ENCODE measurements at regions not wholly inside any gene's neighbourhood (a gene's known extent, or its start where the extent isn't known, plus 50 kb on each side); places are given as distances from the start of the nearest gene placed in this dataset.
"Not testable (repeated sequence)": the region's sequence is repeated elsewhere in the genome, so short reads cannot be mapped to it uniquely, and the experiment has no call there.

DNA sequence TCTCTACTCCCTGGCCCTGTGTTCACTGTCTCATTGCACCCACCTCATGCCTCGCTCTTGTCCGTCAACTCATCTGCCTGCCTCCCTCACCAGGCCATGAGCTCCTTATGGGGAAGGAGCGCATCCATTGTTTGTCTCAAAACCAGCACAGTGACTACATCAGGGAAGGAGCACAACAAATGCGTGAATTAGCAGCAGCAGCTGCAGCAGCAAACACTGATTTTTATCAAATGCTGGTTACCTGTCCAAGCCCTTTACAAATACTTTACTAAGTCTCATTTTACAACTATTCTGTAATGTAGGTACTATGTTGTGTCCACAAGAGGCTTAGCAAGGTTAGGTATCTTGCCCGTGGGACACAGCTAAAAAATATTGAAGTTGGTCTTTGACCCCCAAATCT lies 85.9 kb upstream of the PLET1 start:
- Histone ChIP-seq H3K27me3 (ENCODE audit: insufficient read depth, low read depth) (no peaks in the 10 kb centered on the region), H3K36me3 (ENCODE audit: insufficient read depth) (no peaks in the 10 kb centered on the region), H3K27ac (no peak overlapping the region), H3K4me1 (ENCODE audit: low read depth, poor library complexity, severe bottlenecking) (no peaks in the 10 kb centered on the region), H3K9ac (no peak overlapping the region), H3K4me2 (no peak overlapping the region), H4K20me1 (ENCODE audit: insufficient read depth) (no peaks in the 10 kb centered on the region), H3K4me3 (IDR thresholded peaks at IDR 0.05; ENCODE audit: insufficient read depth, low read depth, low read length) (no peak overlapping the region), H2AFZ (ENCODE audit: low read depth) (no peak overlapping the region), H3K79me2 (ENCODE audit: insufficient read depth, low read depth) (no peaks in the 10 kb centered on the region)
- TF ChIP-seq, protein P1, sequence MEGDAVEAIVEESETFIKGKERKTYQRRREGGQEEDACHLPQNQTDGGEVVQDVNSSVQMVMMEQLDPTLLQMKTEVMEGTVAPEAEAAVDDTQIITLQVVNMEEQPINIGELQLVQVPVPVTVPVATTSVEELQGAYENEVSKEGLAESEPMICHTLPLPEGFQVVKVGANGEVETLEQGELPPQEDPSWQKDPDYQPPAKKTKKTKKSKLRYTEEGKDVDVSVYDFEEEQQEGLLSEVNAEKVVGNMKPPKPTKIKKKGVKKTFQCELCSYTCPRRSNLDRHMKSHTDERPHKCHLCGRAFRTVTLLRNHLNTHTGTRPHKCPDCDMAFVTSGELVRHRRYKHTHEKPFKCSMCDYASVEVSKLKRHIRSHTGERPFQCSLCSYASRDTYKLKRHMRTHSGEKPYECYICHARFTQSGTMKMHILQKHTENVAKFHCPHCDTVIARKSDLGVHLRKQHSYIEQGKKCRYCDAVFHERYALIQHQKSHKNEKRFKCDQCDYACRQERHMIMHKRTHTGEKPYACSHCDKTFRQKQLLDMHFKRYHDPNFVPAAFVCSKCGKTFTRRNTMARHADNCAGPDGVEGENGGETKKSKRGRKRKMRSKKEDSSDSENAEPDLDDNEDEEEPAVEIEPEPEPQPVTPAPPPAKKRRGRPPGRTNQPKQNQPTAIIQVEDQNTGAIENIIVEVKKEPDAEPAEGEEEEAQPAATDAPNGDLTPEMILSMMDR (conservative IDR thresholded peaks at IDR 0.05; ENCODE audit: low read depth, low read length), result no peak

DNA sequence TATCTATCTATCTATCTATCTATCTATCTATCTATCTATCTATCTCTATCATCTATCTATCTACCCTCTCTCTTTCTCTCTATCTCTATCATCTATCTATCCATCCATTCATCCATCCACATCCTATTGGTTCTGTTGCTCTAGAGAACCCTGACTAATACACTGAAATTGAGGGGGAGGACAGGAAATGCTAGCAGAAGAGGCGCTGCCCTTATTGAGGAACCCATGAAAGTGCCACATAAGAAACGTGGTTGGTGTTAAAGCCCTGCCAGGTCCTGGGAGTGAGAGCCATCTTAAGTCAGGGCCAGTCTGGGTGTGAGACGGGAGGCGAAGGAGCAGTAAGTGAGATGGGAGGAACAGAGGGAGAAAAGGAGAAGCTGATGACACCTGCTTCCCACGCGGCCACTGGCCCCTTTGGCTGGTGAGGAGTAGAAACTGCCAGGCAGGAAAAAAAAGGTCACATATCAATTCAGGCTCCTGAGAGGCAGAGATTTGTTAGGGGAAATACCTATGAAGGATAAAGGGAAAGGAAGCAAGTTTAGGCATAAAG lies 87.9 kb upstream of the PLET1 start:
- no peaks in the 10 kb centered on the region for H3K79me2 ChIP-seq (ENCODE audit: insufficient read depth, low read depth)
- no peaks in the 10 kb centered on the region for H3K36me3 ChIP-seq (ENCODE audit: insufficient read depth)
- no peak overlapping the region for H3K4me2 ChIP-seq
- no peaks in the 10 kb centered on the region for H4K20me1 ChIP-seq (ENCODE audit: insufficient read depth)
- no peak overlapping the region for H3K9ac ChIP-seq
- no peaks in the 10 kb centered on the region for H3K27me3 ChIP-seq (ENCODE audit: insufficient read depth, low read depth)
- H3K4me3 ChIP-seq (IDR thresholded peaks at IDR 0.05; ENCODE audit: insufficient read depth, low read depth, low read length), result no peak overlapping the region
- no peak overlapping the region for H3K27ac ChIP-seq
- H2AFZ ChIP-seq (ENCODE audit: low read depth), result no peak overlapping the region
- TF ChIP-seq, protein P1 (conservative IDR thresholded peaks at IDR 0.05; ENCODE audit: low read depth, low read length), result no peak
- H3K4me1 ChIP-seq (ENCODE audit: low read depth, poor library complexity, severe bottlenecking), result no peaks in the 10 kb centered on the region

GRCh38 chr11:112351423-112351822 lies 90.8 kb upstream of the PLET1 start:
- H2AFZ ChIP-seq (ENCODE audit: low read depth); H3K9ac ChIP-seq: not testable (repeated sequence)

DNA sequence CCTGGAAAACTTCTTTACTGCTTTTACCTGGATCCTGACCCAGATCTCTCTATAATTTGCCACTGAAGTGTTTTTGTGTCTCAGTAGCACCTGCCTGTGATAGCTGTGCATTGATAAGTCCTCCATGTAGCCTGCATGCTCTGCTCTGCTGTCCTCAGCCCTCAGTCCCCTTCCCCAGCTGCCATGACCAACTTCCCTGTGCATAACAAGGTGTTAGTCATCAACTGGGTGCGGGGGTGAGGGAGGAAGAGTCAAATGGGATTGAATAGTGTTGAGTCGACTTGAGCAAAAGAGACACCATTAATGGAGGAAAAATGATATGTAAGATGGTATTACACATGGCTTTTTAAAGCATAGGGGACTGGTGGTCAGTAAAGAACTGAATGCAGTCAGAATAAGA lies 92.2 kb upstream of the PLET1 start:
- H3K79me2 ChIP-seq (ENCODE audit: insufficient read depth, low read depth), result no peaks in the 10 kb centered on the region
- no peak overlapping the region for H3K4me3 ChIP-seq (IDR thresholded peaks at IDR 0.05; ENCODE audit: insufficient read depth, low read depth, low read length)
- no peaks in the 10 kb centered on the region for H3K27me3 ChIP-seq (ENCODE audit: insufficient read depth, low read depth)
- no peaks in the 10 kb centered on the region for H3K4me1 ChIP-seq (ENCODE audit: low read depth, poor library complexity, severe bottlenecking)
- H3K4me2 ChIP-seq, result no peak overlapping the region
- TF ChIP-seq, protein P1 (conservative IDR thresholded peaks at IDR 0.05; ENCODE audit: low read depth, low read length), result no peak
- H2AFZ ChIP-seq (ENCODE audit: low read depth), result no peak overlapping the region
- H3K27ac ChIP-seq, result no peak overlapping the region
- no peaks in the 10 kb centered on the region for H4K20me1 ChIP-seq (ENCODE audit: insufficient read depth)
- no peaks in the 10 kb centered on the region for H3K36me3 ChIP-seq (ENCODE audit: insufficient read depth)
- H3K9ac ChIP-seq, result no peak overlapping the region

More at GRCh38 chr11:112351423-112351822, 90.8 kb upstream of the PLET1 start:
- H3K4me2 ChIP-seq; H3K4me3 ChIP-seq (IDR thresholded peaks at IDR 0.05; ENCODE audit: insufficient read depth, low read depth, low read length); H3K36me3 ChIP-seq (ENCODE audit: insufficient read depth); H3K27me3 ChIP-seq (ENCODE audit: insufficient read depth, low read depth); H3K79me2 ChIP-seq (ENCODE audit: insufficient read depth, low read depth); H4K20me1 ChIP-seq (ENCODE audit: insufficient read depth); H3K27ac ChIP-seq; H3K4me1 ChIP-seq (ENCODE audit: low read depth, poor library complexity, severe bottlenecking): not testable (repeated sequence)

- Histone ChIP-seq H3K4me1 (ENCODE audit: low read depth, poor library complexity, severe bottlenecking) (no peaks in the 10 kb centered on the region), H2AFZ (ENCODE audit: low read depth) (no peak overlapping the region), H3K4me2 (no peak overlapping the region), H3K9ac (no peak overlapping the region), H3K27me3 (ENCODE audit: insufficient read depth, low read depth) (no peaks in the 10 kb centered on the region), H4K20me1 (ENCODE audit: insufficient read depth) (no peaks in the 10 kb centered on the region), H3K4me3 (IDR thresholded peaks at IDR 0.05; ENCODE audit: insufficient read depth, low read depth, low read length) (no peak overlapping the region), H3K36me3 (ENCODE audit: insufficient read depth) (no peaks in the 10 kb centered on the region), H3K79me2 (ENCODE audit: insufficient read depth, low read depth) (no peaks in the 10 kb centered on the region), H3K27ac (no peak overlapping the region)
- TF ChIP-seq, protein P1 (conservative IDR thresholded peaks at IDR 0.05; ENCODE audit: low read depth, low read length), result no peak
Measured at GRCh38 chr11:112354364-112354763, 93.7 kb upstream of the PLET1 start.
